GM12891 (cell line): ENCODE measurements at regions not wholly inside any gene's neighbourhood (a gene's known extent, or its start where the extent isn't known, plus 50 kb on each side); places are given as distances from the start of the nearest gene placed in this dataset.

Source experiments
- POLR2A ChIP-seq: IDR thresholded peaks from 2 replicates; pipeline ENCODE4 v1.6.1; 2011; ENCODE audit warnings: low read depth, low read length, control low read depth
- SPI1 ChIP-seq: IDR thresholded peaks from 2 replicates; pipeline ENCODE4 v1.6.1; 2011; ENCODE audit warnings: low read depth, low read length, control low read depth
- TAF1 ChIP-seq: IDR thresholded peaks from 2 replicates; pipeline ENCODE4 v1.6.1; 2011; ENCODE audit warnings: low read depth, low read length, control low read depth

DNA sequence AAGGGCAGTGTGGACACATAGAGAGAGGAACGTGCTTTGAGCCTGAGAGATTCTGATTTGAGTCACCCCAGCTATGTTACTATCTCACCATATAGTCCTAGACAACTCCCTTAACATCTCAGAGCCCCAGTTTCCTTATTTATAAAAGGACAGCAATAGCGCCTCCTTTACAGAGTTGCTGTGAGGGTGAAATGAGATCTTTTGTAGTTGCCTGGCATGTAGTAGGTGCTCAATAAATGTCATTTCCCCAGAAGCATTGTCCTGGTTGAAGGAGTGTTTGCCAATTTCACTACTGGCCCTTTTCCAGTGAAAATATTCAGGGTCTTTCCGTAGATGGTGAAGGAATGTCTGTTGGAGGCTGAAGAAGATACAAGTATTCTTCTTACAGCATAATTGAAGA, 51.3 kb upstream of the FAM180A start:
- TF ChIP-seq POLR2A, result no peak
- TF ChIP-seq TAF1, result no peak
- no peak for TF ChIP-seq SPI1
